Left lung (tissue), 4 donors: ENCODE measurements at regions not wholly inside any gene's neighbourhood (a gene's known extent, or its start where the extent isn't known, plus 50 kb on each side); places are given as distances from the start of the nearest gene placed in this dataset.

Experiments used
- ATAC-seq: fragments of 200-7000 bp; cut with Tn5 transposase; one replicate; pipeline ENCODE4 v1.9.1; 2020; ENCODE audit warnings: moderate library complexity
- DNase-seq, 4 donors: peaks; one replicate each; pipeline ENCODE4 v3.0.0-alpha.2; 2013 to 2020
- H3K27ac ChIP-seq, 2 donors: fragments of 200-600 bp; sonication (generic) in 1 of 2; one replicate each; pipeline versions ENCODE4 v1.5.0 to v1.8.0; 2020 to 2021
- H3K27me3 ChIP-seq, 2 donors: fragments of 200-600 bp; sonication (generic) in 1 of 2; one replicate each; pipeline versions ENCODE4 v1.5.0 to v1.8.0; 2020 to 2021
- H3K36me3 ChIP-seq, 2 donors: fragments of 200-600 bp; sonication (generic) in 1 of 2; one replicate each; pipeline versions ENCODE4 v1.5.0 to v1.8.0; 2020 to 2021
- H3K4me1 ChIP-seq, 2 donors: fragments of 200-600 bp; one replicate each; pipeline ENCODE4 v1.8.0; 2021
- H3K4me3 ChIP-seq, 2 donors: fragments of 200-600 bp; sonication (generic) in 1 of 2; one replicate each; pipeline versions ENCODE4 v1.5.0 to v1.8.0; 2020 to 2021; ENCODE audit warnings: mild to moderate bottlenecking in 1 of 2
- H3K9me3 ChIP-seq, 2 donors: fragments of 200-600 bp; sonication (generic) in 1 of 2; one replicate each; pipeline versions ENCODE4 v1.5.0 to v1.8.0; 2020 to 2021
- intact Hi-C, 2 donors: fragments of 100-400 bp; cut with DNase I; formaldehyde crosslinking; loops; one replicate each; pipeline versions ENCODE4 v1.11.2 to v1.14.2; 2022
- TF ChIP-seq, protein P1 (sequence below), 2 donors: fragments of 200-600 bp; sonication (generic) in 1 of 2; IDR thresholded peaks; one replicate each; pipeline versions ENCODE4 v1.5.0 to v1.8.0; 2021; ENCODE audit warnings: antibody characterized with exemption in 2 of 2
- donor health status: DM: no; HTN: yes; CAD: no.
- donor health status: DM: no; HTN: no; CAD: no.

DNA sequence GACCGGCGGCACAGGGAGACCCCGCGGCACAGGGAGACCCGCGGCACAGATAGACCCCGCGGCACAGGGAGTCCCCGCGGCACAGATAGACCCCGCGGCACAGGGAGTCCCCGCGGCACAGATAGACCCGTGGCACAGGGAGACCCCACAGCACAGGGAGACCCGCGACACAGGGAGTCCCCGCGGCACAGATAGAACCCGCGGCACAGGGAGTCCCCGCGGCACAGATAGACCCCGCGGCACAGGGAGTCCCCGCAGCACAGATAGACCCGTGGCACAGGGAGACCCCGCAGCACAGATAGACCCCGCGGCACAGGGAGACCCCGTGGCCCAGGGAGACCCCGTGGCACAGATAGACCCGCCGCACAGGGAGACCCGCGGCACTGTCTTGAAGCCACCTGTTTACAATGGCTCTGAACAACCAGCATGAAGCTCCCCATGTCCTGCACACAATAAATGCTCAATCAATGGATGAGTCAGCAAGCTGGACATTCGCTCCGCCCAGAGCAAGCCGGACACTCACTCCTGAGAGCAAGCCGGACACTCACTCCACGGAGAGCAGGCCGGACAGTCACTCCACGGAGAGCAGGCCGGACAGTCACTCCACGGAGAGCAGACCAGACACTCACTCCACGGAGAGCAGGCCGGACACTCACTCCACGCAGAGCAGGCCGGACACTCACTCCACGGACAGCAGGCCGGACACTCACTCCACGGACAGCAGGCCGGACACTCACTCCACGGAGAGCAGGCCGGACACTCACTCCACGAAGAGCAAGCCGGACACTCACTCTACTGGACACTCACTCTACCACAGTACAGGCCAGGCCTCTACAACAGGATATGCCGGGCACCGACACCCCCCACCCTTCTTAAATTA lies 121.9 kb downstream of the RFLNA start:
- intact Hi-C loops, result no loop called here
- Histone ChIP-seq H3K4me3 (no peak overlapping the region), H3K9me3 (no peaks in the 10 kb centered on the region), H3K36me3 (peaks cover 0 to 86% of the 10 kb centered on the region in 2 donors), H3K27me3 (no peaks in the 10 kb centered on the region), H3K4me1 (peaks cover 9 to 18% of the 10 kb centered on the region in 2 donors), H3K27ac (no peak overlapping the region)
- DNase-seq (no peak), ATAC-seq (no peak)
- TF ChIP-seq, protein P1, sequence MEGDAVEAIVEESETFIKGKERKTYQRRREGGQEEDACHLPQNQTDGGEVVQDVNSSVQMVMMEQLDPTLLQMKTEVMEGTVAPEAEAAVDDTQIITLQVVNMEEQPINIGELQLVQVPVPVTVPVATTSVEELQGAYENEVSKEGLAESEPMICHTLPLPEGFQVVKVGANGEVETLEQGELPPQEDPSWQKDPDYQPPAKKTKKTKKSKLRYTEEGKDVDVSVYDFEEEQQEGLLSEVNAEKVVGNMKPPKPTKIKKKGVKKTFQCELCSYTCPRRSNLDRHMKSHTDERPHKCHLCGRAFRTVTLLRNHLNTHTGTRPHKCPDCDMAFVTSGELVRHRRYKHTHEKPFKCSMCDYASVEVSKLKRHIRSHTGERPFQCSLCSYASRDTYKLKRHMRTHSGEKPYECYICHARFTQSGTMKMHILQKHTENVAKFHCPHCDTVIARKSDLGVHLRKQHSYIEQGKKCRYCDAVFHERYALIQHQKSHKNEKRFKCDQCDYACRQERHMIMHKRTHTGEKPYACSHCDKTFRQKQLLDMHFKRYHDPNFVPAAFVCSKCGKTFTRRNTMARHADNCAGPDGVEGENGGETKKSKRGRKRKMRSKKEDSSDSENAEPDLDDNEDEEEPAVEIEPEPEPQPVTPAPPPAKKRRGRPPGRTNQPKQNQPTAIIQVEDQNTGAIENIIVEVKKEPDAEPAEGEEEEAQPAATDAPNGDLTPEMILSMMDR (IDR thresholded peaks at IDR 0.05), result no peak

DNA sequence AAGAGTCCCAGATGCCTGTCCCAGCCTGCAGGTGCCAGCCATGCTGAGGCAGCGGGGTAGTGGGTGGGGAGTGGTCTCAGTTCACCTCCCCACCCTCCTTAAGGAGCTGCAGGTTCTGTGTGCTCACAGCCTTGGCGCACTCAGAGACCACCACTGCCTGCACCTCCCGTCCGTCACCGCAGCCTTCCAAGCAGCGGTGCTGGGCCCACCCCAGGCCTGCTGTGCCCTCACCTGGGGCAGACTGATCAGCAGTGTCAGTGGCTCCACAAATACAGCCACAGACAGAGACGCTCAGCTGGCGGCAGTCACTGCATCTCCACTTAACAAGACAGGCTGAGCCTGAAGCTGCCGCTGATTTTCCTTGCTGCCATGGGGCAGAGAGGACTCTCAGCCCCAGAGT lies 120.2 kb downstream of the RFLNA start:
- peaks cover 0 to 83% of the 10 kb centered on the region in 2 donors for H3K36me3 ChIP-seq
- H3K4me1 ChIP-seq, result peaks cover 9 to 11% of the 10 kb centered on the region in 2 donors
- no peaks in the 10 kb centered on the region for H3K9me3 ChIP-seq
- H3K27me3 ChIP-seq, result no peaks in the 10 kb centered on the region
- H3K4me3 ChIP-seq, result no peak overlapping the region
- intact Hi-C loops, result no loop called here
- TF ChIP-seq, protein P1 (IDR thresholded peaks at IDR 0.05), result no peak
- DNase-seq (no peak), ATAC-seq (no peak)
- H3K27ac ChIP-seq, result no peak overlapping the region

- Histone ChIP-seq H3K27me3 (no peaks in the 10 kb centered on the region), H3K4me3 (no peak overlapping the region), H3K36me3 (peaks cover 0 to 82% of the 10 kb centered on the region in 2 donors), H3K9me3 (no peaks in the 10 kb centered on the region), H3K4me1 (peaks cover 9 to 11% of the 10 kb centered on the region in 2 donors), H3K27ac (no peak overlapping the region)
- DNase-seq (no peak), ATAC-seq (no peak)
- TF ChIP-seq, protein P1 (IDR thresholded peaks at IDR 0.05), result no peak
- intact Hi-C loops, result no loop called here
Measured at GRCh38 chr12:124413915-124414314, 119.0 kb downstream of the RFLNA start.

DNA sequence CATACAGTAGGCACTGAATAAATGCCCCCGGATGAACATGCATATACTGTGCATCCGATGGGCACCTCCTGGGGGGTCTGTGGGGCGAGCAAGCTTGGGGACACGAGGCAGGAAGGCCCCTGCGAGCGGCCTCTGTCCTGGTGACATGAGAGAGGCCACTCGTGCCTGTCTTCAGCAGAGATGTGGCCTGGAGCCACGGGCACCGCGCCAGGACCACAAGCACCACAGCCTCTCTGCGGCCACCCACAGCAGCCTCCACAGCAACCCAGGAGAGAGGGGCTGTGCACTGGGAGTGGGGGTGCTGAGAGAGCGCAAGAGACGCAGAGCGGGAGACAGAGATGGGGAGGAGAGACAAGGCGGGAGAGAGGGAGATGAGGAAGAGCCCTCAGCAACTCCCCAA lies 118.5 kb downstream of the RFLNA start:
- intact Hi-C loops, result no loop called here
- Histone ChIP-seq H3K27ac (no peak overlapping the region), H3K36me3 (peaks cover 0 to 79% of the 10 kb centered on the region in 2 donors), H3K27me3 (no peaks in the 10 kb centered on the region), H3K4me3 (no peak overlapping the region), H3K9me3 (no peaks in the 10 kb centered on the region), H3K4me1 (peaks cover 9 to 11% of the 10 kb centered on the region in 2 donors)
- ATAC-seq (peak; percentile 22), DNase-seq (no peak)
- TF ChIP-seq, protein P1 (IDR thresholded peaks at IDR 0.05), result no peak

- DNase-seq (no peak), ATAC-seq (peak; percentile 5)
- no peak overlapping the region for H3K4me3 ChIP-seq
- no peak overlapping the region for H3K27ac ChIP-seq
- TF ChIP-seq, protein P1 (IDR thresholded peaks at IDR 0.05), result no peak
- peaks cover 0 to 79% of the 10 kb centered on the region in 2 donors for H3K36me3 ChIP-seq
- H3K9me3 ChIP-seq, result no peaks in the 10 kb centered on the region
- peaks cover 9 to 11% of the 10 kb centered on the region in 2 donors for H3K4me1 ChIP-seq
- no peaks in the 10 kb centered on the region for H3K27me3 ChIP-seq
- intact Hi-C loops, result no loop called here
Measured at GRCh38 chr12:124412646-124413015, 117.7 kb downstream of the RFLNA start.
